ENCODE measurements at regions not wholly inside any gene's neighbourhood (a gene's known extent, or its start where the extent isn't known, plus 50 kb on each side); places are given as distances from the start of the nearest gene placed in this dataset.

GRCh38 chr20:10962937-10963336, 289.1 kb upstream of the JAG1 start:
- Histone ChIP-seq H2BK5ac (ENCODE audit: low read depth, low read length, poor library complexity, severe bottlenecking) (no peak overlapping the region), H3K4me3 (ENCODE audit: insufficient read depth in 1 of 2, low read depth in 1 of 2, low read length in 2 of 2) (no peak overlapping the region), H3K4me2 (ENCODE audit: low read length, poor library complexity, severe bottlenecking) (no peak overlapping the region), H4K8ac (ENCODE audit: low read length) (no peak overlapping the region), H2BK12ac (ENCODE audit: low read length in 2 of 2) (peak overlapping the region in 1 of 2 experiments; percentile 51), H3K36me3 (ENCODE audit: control insufficient read depth in 1 of 2, insufficient read depth in 2 of 2, low read depth in 1 of 2, low read length in 2 of 2) (no peaks in the 10 kb centered on the region), H2BK120ac (ENCODE audit: low read depth, low read length) (no peak overlapping the region), H3K9me3 (ENCODE audit: control insufficient read depth, low read length) (no peaks in the 10 kb centered on the region), H3K79me1 (replicated peaks; ENCODE audit: low read length, poor library complexity, severe bottlenecking) (no peaks in the 10 kb centered on the region), H3K23ac (ENCODE audit: low read length in 2 of 2) (no peak overlapping the region), H4K91ac (ENCODE audit: low read length) (no peak overlapping the region), H3K4ac (ENCODE audit: low read depth in 1 of 2, low read length in 2 of 2) (peak overlapping the region in 1 of 2 experiments; percentile 49), H3K27me3 (ENCODE audit: control insufficient read depth in 1 of 2, insufficient read depth in 1 of 2, low read length in 2 of 2) (peaks cover 0 to 3% of the 10 kb centered on the region in 2 experiments), H3K27ac (ENCODE audit: low read length, poor library complexity, severe bottlenecking) (no peak overlapping the region), H3K14ac (ENCODE audit: low read length in 2 of 2) (no peak overlapping the region), H3K4me1 (ENCODE audit: control insufficient read depth, insufficient read depth, low read depth, low read length) (no peaks in the 10 kb centered on the region), H3K9ac (ENCODE audit: low read length) (no peak overlapping the region), H3K18ac (ENCODE audit: low read depth in 1 of 2, low read length in 2 of 2) (peak overlapping the region in 1 of 2 experiments; percentile 57), H2AFZ (ENCODE audit: low read depth, low read length) (no peak overlapping the region), H2AK5ac (ENCODE audit: low read length, severe bottlenecking) (no peak overlapping the region), H2BK15ac (ENCODE audit: low read depth, poor library complexity, severe bottlenecking) (no peak overlapping the region)
- no peak for DNase-seq
- WGBS: 90% methylated on average over 3 of the region's 3 CpGs

- no CpG with 5 or more reads among the region's 2 CpGs for WGBS
- H3K27me3 ChIP-seq (ENCODE audit: control insufficient read depth in 1 of 2, insufficient read depth in 1 of 2, low read length in 2 of 2): peaks cover 0 to 3% of the 10 kb centered on the region in 2 experiments
- H2BK120ac ChIP-seq (ENCODE audit: low read depth, low read length): no peak overlapping the region
- H2AFZ ChIP-seq (ENCODE audit: low read depth, low read length): no peak overlapping the region
- no peak overlapping the region for H3K18ac ChIP-seq (ENCODE audit: low read depth in 1 of 2, low read length in 2 of 2)
- no peak overlapping the region for H3K27ac ChIP-seq (ENCODE audit: low read length, poor library complexity, severe bottlenecking)
- peak overlapping the region; percentile 7 for H4K8ac ChIP-seq (ENCODE audit: low read length)
- no peaks in the 10 kb centered on the region for H3K36me3 ChIP-seq (ENCODE audit: control insufficient read depth in 1 of 2, insufficient read depth in 2 of 2, low read depth in 1 of 2, low read length in 2 of 2)
- no peak overlapping the region for H3K4me3 ChIP-seq (ENCODE audit: insufficient read depth in 1 of 2, low read depth in 1 of 2, low read length in 2 of 2)
- DNase-seq: peak; percentile 32
- H3K4me1 ChIP-seq (ENCODE audit: control insufficient read depth, insufficient read depth, low read depth, low read length): no peaks in the 10 kb centered on the region
- no peak overlapping the region for H3K14ac ChIP-seq (ENCODE audit: low read length in 2 of 2)
- no peak overlapping the region for H3K4ac ChIP-seq (ENCODE audit: low read depth in 1 of 2, low read length in 2 of 2)
- H2BK5ac ChIP-seq (ENCODE audit: low read depth, low read length, poor library complexity, severe bottlenecking): no peak overlapping the region
- H3K4me2 ChIP-seq (ENCODE audit: low read length, poor library complexity, severe bottlenecking): no peak overlapping the region
- H3K79me1 ChIP-seq (replicated peaks; ENCODE audit: low read length, poor library complexity, severe bottlenecking): no peaks in the 10 kb centered on the region
- no peak overlapping the region for H3K23ac ChIP-seq (ENCODE audit: low read length in 2 of 2)
- no peaks in the 10 kb centered on the region for H3K9me3 ChIP-seq (ENCODE audit: control insufficient read depth, low read length)
- no peak overlapping the region for H2BK12ac ChIP-seq (ENCODE audit: low read length in 2 of 2)
- no peak overlapping the region for H3K9ac ChIP-seq (ENCODE audit: low read length)
- H2BK15ac ChIP-seq (ENCODE audit: low read depth, poor library complexity, severe bottlenecking): no peak overlapping the region
- H2AK5ac ChIP-seq (ENCODE audit: low read length, severe bottlenecking): no peak overlapping the region
- no peak overlapping the region for H4K91ac ChIP-seq (ENCODE audit: low read length)
Observed at GRCh38 chr20:10963717-10964266, 290.0 kb upstream of the JAG1 start.

- no peak overlapping the region for H2AK5ac ChIP-seq (ENCODE audit: low read length, severe bottlenecking)
- H2BK5ac ChIP-seq (ENCODE audit: low read depth, low read length, poor library complexity, severe bottlenecking): no peak overlapping the region
- H3K18ac ChIP-seq (ENCODE audit: low read depth in 1 of 2, low read length in 2 of 2): no peak overlapping the region
- H4K8ac ChIP-seq (ENCODE audit: low read length): no peak overlapping the region
- H3K9me3 ChIP-seq (ENCODE audit: control insufficient read depth, low read length): no peaks in the 10 kb centered on the region
- H2BK12ac ChIP-seq (ENCODE audit: low read length in 2 of 2): no peak overlapping the region
- H3K23ac ChIP-seq (ENCODE audit: low read length in 2 of 2): no peak overlapping the region
- H2AFZ ChIP-seq (ENCODE audit: low read depth, low read length): no peak overlapping the region
- WGBS: 60% methylated on average over 3 of the region's 4 CpGs
- H3K14ac ChIP-seq (ENCODE audit: low read length in 2 of 2): no peak overlapping the region
- H3K27me3 ChIP-seq (ENCODE audit: control insufficient read depth in 1 of 2, insufficient read depth in 1 of 2, low read length in 2 of 2): peaks cover 0 to 3% of the 10 kb centered on the region in 2 experiments
- peak; percentile 73 for DNase-seq
- no peak overlapping the region for H3K9ac ChIP-seq (ENCODE audit: low read length)
- H3K27ac ChIP-seq (ENCODE audit: low read length, poor library complexity, severe bottlenecking): no peak overlapping the region
- no peak overlapping the region for H3K4ac ChIP-seq (ENCODE audit: low read depth in 1 of 2, low read length in 2 of 2)
- H3K36me3 ChIP-seq (ENCODE audit: control insufficient read depth in 1 of 2, insufficient read depth in 2 of 2, low read depth in 1 of 2, low read length in 2 of 2): no peaks in the 10 kb centered on the region
- no peak overlapping the region for H2BK120ac ChIP-seq (ENCODE audit: low read depth, low read length)
- H4K91ac ChIP-seq (ENCODE audit: low read length): no peak overlapping the region
- H3K4me3 ChIP-seq (ENCODE audit: insufficient read depth in 1 of 2, low read depth in 1 of 2, low read length in 2 of 2): no peak overlapping the region
- no peak overlapping the region for H3K4me2 ChIP-seq (ENCODE audit: low read length, poor library complexity, severe bottlenecking)
- H3K79me1 ChIP-seq (replicated peaks; ENCODE audit: low read length, poor library complexity, severe bottlenecking): no peaks in the 10 kb centered on the region
- H2BK15ac ChIP-seq (ENCODE audit: low read depth, poor library complexity, severe bottlenecking): no peak overlapping the region
- no peaks in the 10 kb centered on the region for H3K4me1 ChIP-seq (ENCODE audit: control insufficient read depth, insufficient read depth, low read depth, low read length)
Observed at GRCh38 chr20:10965936-10966470, 292.2 kb upstream of the JAG1 start.

- no peak overlapping the region for H2BK12ac ChIP-seq (ENCODE audit: low read length in 2 of 2)
- H3K14ac ChIP-seq (ENCODE audit: low read length in 2 of 2): no peak overlapping the region
- no peak overlapping the region for H4K91ac ChIP-seq (ENCODE audit: low read length)
- no peaks in the 10 kb centered on the region for H3K9me3 ChIP-seq (ENCODE audit: control insufficient read depth, low read length)
- no peak overlapping the region for H2AFZ ChIP-seq (ENCODE audit: low read depth, low read length)
- no peak overlapping the region for H3K18ac ChIP-seq (ENCODE audit: low read depth in 1 of 2, low read length in 2 of 2)
- no CpG with 5 or more reads among the region's 1 CpG for WGBS
- H2BK5ac ChIP-seq (ENCODE audit: low read depth, low read length, poor library complexity, severe bottlenecking): no peak overlapping the region
- no peak overlapping the region for H4K8ac ChIP-seq (ENCODE audit: low read length)
- no peaks in the 10 kb centered on the region for H3K79me1 ChIP-seq (replicated peaks; ENCODE audit: low read length, poor library complexity, severe bottlenecking)
- H3K4me3 ChIP-seq (ENCODE audit: insufficient read depth in 1 of 2, low read depth in 1 of 2, low read length in 2 of 2): no peak overlapping the region
- H3K27me3 ChIP-seq (ENCODE audit: control insufficient read depth in 1 of 2, insufficient read depth in 1 of 2, low read length in 2 of 2): peaks cover 0 to 1% of the 10 kb centered on the region in 2 experiments
- H3K36me3 ChIP-seq (ENCODE audit: control insufficient read depth in 1 of 2, insufficient read depth in 2 of 2, low read depth in 1 of 2, low read length in 2 of 2): no peaks in the 10 kb centered on the region
- no peak overlapping the region for H3K4ac ChIP-seq (ENCODE audit: low read depth in 1 of 2, low read length in 2 of 2)
- H3K23ac ChIP-seq (ENCODE audit: low read length in 2 of 2): no peak overlapping the region
- H3K4me2 ChIP-seq (ENCODE audit: low read length, poor library complexity, severe bottlenecking): no peak overlapping the region
- H3K9ac ChIP-seq (ENCODE audit: low read length): no peak overlapping the region
- no peaks in the 10 kb centered on the region for H3K4me1 ChIP-seq (ENCODE audit: control insufficient read depth, insufficient read depth, low read depth, low read length)
- H3K27ac ChIP-seq (ENCODE audit: low read length, poor library complexity, severe bottlenecking): peak overlapping the region; percentile 40
- DNase-seq: peak; percentile 32
- H2BK120ac ChIP-seq (ENCODE audit: low read depth, low read length): no peak overlapping the region
- H2AK5ac ChIP-seq (ENCODE audit: low read length, severe bottlenecking): no peak overlapping the region
- no peak overlapping the region for H2BK15ac ChIP-seq (ENCODE audit: low read depth, poor library complexity, severe bottlenecking)
Observed at GRCh38 chr20:10970109-10970508, 296.3 kb upstream of the JAG1 start.

Data from mesenchymal stem cell (in vitro differentiated cells and primary cell).